CD4-positive, alpha-beta T cell treated with Interleukin-12 subunit alpha and Interleukin-12 subunit beta, for 1 hour (primary cell): ENCODE measurements at regions not wholly inside any gene's neighbourhood (a gene's known extent, or its start where the extent isn't known, plus 50 kb on each side); places are given as distances from the start of the nearest gene placed in this dataset.
"Not testable (repeated sequence)": the region's sequence is repeated elsewhere in the genome, so short reads cannot be mapped to it uniquely, and the experiment has no call there.

ENCODE experiments used
- DNase-seq: peaks from one replicate; pipeline ENCODE4 v3.0.0-alpha.2; 2020

DNA sequence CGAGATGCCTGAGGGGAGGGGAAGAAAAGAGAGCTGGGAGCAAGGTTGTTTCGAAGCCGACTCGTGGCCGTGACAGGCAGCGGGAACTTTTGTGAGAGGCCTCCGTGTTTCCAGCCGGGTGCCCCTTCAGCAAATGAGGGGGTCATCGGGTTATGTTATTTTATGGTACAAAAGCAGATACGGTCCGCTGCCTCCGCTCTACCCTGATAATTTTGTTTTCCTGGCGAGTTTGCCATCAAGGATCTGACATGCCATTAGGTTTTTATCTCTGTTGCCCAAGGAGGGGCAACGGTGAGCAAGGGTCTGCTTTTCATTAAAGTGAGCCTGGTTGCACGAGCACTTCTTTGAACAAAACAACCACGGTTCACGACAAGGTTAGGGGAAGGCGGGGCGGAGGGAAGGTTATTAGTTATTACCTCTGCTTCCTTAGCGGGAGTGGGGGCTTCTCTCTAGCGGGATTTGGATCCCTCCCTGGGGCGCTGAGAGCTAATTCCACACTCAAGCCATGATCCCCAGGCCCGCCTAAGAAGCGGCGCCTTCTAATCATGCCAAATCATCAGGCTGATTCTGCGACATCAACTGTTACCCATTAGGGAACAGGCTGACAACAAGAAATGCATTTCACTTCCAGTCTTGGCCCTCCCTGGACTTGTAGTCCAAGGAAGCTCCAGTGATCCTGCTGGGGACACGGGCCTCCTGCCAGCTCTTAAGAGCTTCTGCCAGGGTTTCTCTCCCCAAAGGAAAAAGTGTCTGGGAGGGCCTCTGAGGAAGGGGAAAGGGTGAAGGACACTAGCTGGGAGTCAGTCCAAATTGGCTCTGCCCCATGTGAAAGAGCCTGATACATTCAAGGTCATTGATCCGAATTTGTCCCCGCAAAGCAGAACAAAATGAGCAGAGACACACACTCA is 617.7 kb downstream of the MID1IP1 start:
- no peak for DNase-seq

DNA sequence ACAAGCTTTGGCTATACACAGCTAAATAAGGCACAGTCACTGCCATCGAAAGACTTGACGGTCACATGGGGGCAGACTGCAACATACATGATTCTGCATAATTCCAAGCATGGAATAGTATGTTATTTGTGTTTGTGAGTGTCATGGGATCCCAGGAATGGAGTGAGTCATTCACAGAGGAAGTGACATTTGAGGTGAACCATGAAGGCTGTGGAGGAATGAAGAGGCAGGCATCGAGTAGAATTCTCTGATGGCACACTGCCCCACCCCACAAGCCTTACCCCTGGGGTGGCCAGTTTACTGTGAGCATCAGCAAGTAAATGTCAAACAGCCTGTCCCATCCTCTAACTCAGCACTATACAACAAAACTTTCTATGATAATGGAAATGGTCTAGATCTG is 619.7 kb downstream of the MID1IP1 start:
- no peak for DNase-seq

DNA sequence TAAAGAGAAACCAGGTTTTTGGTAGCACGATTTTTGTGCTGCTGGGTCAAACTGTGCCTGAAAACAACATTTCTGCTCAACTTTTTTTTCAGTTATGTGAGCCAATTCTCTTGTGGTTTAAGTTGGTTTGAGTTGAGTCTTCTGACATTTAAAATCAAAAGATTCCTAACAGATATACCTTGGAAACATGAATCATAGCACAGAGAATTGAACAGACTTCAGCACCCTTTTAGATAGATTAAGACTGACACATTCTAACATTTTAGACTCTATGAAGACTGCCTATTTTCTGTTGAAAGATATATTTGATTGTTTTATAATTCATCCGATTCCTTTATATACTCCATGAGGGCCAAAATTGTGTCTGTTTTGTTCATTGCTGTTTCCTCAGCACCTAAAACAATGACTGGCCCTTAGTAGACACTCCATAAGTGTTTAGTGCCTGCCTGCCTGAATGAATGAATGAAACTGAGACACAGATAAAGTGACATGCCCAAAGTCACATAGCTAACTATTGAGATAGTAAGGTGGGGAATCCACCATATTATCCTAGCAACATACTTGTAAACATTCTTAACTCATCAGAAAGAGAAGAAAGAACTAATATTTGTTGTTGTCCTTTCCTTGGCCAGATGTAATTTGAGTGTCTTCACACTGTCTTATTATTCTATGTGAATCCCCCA is 624.0 kb downstream of the MID1IP1 start:
- no peak for DNase-seq

DNA sequence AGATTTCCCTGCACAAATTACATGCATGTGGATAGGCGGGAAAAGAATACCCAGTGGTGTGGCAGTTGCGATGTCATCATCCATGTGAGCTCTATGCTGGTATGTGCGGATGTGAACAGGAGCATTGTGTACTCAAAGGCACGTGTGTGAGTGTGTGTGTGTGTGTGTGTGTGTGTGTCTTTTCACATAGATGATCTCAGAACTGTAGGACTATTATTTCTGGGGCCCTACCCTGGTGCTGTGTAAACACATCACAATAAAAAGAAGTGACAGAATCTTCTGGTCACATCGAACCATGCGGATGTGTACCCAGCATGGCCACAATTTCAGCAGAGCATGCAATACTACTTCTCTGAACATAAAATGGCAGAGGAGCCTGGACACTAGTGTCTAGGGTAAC is 624.8 kb downstream of the MID1IP1 start:
- no peak for DNase-seq

DNA sequence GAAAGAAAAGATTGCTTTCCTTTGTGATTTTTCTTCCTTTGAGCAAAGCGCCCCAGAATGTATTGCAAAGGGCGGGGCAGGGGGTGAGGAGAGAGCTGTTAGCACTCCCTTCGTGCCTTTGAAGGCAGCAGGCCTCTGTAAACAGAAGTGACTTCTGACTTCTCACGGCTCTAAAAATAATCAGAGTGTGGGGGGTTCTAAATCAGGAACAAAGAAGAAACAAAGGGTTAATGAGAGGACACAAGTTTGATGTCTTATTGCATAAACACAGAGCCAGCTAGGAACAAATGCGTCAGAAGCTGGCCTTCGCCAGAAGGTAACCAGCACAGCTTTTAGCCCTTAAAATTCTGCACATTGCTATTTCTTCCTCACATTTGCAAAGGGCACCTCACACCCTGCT is 626.2 kb downstream of the MID1IP1 start:
- DNase-seq: no peak

DNA sequence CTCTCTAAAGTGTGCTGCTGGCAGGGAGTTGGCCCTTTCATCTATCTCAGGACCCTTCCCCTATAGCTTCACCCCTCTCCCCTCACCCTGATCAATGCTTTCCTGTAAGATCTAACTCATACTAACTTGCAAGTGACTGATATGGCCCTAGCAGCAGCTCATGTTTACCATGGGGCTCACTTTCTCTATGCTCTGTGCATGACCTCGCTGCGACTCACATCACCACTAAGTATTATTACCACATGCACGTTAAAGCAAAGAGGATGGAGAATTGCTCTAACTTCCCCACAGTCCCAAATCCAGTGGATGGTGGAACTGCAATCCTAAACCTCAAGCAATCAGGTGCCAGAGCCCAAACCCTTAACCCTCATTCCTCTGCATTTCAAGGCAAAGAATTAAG is 626.6 kb downstream of the MID1IP1 start:
- no peak for DNase-seq

DNA sequence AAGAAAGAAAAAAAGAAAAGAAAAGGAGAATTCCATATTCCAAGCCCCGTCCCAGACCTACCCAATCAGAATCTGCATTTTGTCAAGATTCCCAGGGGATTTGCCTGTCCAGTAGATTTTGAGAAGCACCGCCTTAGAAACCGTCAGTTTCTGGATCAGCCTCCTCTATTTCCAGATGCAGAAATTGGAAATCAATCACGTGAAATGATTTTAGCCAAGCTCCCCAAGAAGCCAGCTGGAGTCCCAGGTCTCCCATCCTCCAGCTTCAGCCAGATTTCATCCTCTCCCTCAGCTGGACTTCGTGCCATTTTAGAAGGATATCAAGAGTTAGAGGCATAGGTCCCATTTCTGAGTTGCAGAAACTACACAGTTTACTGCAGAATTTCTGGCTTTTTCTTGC is 629.3 kb downstream of the MID1IP1 start:
- DNase-seq: no peak

DNA sequence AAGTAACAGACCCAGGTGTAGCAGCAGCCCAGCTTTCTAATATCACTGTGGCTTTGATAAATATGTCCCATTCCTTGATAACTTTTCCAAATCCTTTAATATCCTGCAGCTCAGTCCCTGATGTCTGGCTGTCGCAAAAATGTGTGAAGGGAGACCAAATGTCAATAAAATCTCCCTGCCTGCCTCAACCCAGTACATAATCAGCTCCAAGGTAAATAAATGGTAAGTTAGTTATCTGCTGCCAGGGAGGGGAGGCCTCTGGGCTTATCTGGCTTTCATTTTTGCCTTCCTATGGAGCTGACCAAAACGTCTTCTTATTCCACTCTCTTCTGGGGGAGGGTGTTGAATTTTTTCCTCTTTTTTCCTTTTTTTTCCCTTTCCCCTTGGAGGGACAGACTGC is 630.6 kb downstream of the MID1IP1 start:
- no peak for DNase-seq

DNA sequence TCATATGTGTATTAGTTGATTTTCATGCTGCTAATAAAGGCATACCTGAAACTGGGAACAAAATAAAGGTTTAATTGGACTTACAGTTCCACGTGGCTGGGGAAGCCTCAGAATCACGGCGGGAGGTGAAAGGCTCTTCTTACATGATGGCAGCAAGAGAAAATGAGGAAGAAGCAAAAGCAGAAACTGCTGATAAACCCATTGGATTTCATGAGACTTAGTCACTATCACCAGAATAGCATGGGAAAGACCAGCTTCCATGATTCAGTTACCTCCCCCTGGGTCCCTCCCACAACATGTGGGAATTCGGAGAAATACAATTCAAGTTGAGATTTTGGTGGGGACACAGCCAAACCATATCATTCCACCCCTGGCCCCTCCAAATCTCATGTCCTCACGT is 633.4 kb downstream of the MID1IP1 start:
- not testable (repeated sequence) for DNase-seq

DNA sequence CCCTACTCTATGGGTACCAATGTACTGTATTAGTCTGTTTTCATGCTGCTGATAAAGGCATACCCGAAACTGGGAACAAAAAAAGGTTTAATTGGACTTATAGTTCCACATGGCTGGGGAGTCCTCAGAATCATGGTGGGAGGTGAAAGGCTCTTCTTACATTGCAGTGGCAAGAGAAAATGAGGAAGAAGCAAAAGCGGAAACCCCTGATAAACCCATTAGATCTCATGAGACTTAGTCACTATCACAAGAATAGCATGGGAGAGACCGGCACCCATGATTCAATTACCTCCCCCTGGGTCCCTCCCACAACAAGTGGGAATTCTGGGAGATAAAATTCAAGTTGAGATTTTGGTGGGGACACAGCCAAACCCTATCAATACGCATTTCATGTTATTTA is 635.3 kb downstream of the MID1IP1 start:
- DNase-seq: not testable (repeated sequence)

DNA sequence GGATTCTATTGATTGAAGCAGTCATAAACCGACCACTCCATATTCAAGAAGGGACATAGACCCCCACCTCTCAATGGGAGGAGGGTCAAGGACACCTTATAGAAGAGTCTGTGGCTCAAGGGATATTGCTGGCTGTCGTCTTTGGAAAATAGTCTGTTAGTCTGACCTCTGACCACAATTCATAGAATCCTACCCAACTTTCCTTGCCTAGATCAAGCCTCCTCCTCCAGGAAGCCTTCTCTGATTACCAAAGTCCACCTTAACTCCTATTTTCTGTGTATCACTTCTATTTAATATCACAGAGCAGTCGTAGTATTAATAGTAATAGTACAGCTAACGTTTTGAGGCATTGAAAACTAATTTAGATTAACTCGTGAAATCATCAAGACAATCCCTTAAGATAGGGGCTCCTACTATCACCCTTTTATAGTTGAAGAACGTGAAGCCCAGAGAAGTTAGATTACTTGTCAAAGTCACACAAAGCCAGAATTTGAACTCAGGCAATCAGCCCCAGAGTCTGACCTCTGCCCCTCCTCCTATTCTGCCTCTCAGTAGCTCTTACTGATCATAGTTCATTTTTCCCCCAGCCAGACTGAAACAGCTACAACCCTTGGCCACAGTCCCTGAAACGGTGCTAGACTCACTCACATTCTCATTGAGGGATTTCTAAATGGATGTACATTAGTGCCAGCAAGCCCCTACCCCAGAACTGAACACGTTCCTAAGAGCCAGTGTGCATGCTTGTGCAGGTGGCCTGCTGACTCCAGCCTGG is 636.6 kb downstream of the MID1IP1 start:
- DNase-seq: no peak

DNA sequence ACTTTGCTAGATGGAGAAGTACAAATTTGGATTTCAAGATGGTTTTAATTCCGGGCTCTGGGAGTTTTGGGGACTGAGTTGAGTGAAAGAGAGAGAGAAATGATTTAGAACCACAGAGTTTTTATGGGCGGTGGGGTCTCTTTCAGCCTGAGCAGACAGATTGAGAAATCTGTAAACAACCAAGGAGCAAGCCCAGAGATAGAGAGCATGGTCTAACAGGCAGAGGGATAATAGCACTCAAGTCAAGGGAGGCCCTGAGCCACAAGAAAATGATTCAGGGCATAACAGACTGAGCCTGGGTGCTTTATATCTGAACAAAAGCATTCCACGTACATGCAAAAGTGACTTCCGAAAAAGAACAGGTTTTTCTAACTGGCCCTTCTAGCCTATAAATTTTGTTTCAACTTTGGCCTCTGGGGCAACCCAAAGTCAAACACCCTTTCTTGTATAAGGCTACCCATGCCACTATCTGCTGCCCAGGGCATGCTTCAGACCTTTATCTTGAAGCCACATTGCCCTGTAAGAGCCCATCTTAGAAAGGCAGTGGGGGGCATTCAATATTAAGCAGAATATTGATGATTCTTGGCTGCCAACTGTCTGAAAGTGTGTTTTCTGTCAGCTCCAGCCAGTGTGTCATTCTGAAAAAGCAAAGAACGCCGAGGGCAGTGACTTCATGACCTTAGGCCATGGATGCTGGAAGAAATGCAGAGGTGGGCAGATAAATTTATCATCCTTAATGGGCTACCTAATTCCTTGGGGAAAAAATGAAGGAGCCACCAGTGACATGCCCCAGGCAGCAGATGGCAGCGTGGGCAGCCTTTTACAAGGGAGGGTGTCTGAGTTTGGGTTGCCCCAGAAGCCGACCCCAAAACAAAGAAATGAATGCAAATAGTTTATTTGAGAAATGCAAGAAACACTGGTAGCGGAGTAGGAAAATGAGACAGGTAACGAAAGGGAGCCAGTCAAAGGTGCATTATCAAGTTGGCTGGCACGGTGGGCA is 637.6 kb downstream of the MID1IP1 start:
- DNase-seq: no peak

DNA sequence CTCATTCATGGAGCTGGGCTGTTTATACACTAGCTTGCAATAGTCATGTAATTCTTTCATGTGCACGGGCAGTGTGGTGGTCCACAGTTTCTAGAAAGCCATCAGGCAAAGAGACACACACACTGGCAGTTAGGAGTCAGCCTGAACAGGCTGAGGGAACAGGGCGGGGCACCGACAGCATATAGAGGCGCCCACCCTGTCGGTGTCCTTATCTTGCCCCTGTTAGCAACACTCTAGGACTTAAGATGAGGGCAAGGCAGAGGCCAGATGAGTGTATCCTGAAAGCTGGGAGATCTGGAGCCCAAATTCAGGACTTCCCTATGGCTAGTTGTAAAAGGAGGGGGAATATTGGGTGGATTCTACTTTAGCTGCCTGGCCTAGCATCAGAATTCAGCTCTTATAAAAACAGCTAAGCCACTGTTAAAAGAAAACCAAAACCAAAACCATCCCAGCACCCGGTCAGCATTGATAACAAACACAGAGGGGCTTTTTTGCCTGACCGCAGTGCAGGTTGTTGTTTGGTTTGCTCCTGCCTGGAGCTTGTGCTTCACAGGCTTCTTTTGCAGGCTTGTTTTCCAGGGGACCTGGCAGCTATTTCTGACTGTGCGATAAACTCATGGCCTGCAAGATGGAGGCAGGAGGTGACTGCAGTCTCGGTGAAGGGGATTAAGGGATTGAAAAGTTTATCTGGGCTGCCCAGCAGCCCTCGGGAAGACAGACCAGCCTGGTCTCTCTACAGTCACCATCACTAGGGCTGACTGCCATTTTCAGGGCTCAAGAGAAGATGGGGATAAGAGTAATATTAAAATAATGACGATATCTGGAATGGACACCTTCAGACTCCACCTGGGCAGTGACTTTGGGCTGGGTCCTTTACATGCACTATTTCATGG is 638.9 kb downstream of the MID1IP1 start:
- peak; percentile 30 for DNase-seq

DNA sequence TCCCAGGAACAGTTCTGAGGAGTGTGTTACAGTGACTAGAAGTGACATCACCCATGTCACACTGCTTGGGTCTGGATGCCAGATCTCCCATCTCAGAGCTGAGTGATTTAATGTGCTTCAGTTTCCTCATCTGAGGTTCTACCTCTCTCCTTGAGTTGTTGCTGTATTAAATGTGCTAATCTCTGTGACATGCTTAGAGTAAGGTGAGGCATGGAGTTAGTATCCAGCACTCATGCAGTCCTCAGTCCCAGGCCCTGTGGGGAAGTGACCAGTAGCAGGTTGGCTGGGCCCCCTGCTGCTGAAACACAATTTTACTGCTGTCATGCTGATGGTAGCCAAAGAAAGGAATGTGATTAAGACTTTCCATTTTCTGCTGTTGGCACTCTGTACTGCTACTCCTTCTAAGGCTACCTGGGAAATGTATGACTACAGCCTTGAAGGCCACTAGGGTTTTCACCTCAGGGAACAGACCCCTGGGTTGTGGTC is 639.6 kb downstream of the MID1IP1 start:
- no peak for DNase-seq

DNA sequence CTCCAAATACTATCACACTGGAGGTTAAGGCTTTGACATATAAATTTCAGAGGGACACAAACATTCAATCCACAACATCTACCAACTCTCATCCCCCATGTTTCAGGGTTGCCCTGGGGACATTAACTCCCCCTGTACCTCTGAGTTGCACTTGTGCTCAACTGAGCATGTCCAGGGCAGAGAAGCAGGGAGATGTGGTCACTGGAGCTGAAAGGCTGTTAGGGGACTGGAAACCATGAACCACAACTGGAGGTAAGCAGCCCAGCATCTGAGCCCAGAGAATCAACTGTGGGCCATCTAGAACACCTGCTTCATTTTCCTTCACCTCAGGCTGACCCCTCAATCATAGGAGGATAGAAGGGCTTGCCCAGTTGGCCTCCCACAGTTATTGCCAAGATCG is 641.1 kb downstream of the MID1IP1 start:
- DNase-seq: no peak

DNA sequence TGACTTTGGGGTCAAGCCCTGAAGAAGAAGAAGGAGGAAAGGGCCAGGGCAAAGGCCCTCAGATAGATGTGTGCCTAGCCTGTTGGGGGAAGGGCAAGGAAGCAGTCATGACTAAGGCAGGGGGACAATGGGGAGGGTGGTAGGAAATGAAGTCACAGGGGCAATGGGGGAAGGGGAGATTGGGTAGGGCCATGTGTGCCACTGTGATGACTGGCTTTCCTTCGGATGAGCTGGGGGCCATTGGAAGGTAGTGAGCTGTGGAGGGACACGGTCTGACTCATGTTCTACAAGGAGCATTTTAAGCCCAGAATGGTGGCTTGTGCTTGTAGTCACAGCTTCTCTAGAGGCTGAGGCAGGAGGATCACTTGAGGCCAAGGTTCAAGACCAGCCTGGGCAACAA is 642.0 kb downstream of the MID1IP1 start:
- no peak for DNase-seq

DNA sequence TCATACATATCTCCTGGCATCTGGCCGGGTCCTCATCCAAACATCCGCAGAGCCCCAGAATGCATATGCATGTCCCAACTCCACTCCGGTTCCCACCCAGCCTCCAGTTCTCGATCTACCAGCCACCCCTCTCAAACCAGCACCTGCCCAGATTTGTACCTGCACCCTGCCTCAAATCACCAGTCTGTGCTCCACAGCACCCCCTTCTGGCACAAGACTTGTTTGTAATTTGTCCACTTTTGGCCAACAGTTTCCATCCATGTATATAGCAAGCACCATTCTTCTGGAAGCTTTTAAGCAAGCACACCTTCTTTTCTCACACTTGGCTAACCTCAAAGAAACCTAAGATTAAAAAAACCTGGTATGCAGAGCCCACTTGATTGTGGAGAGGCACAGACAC is 644.1 kb downstream of the MID1IP1 start:
- peak; percentile 36 for DNase-seq

DNA sequence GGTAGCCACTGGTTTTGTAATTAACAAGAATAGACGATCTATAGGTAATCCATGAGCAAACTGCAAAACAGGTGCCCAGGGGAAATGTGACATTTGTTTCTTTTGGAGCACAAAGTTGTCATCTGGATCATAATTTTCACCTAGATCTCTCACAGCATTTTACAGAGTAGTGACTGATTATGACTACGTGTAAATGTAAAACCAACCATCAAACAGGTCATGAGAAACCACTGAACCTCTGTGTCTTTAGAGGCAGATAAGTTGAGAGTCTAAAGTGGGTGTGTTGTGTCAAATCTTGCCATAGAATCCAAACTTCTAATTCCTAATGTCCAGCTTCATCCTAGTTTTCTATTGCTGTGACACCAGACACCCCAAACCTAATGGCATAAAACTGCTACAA is 648.1 kb downstream of the MID1IP1 start:
- DNase-seq: no peak

DNA sequence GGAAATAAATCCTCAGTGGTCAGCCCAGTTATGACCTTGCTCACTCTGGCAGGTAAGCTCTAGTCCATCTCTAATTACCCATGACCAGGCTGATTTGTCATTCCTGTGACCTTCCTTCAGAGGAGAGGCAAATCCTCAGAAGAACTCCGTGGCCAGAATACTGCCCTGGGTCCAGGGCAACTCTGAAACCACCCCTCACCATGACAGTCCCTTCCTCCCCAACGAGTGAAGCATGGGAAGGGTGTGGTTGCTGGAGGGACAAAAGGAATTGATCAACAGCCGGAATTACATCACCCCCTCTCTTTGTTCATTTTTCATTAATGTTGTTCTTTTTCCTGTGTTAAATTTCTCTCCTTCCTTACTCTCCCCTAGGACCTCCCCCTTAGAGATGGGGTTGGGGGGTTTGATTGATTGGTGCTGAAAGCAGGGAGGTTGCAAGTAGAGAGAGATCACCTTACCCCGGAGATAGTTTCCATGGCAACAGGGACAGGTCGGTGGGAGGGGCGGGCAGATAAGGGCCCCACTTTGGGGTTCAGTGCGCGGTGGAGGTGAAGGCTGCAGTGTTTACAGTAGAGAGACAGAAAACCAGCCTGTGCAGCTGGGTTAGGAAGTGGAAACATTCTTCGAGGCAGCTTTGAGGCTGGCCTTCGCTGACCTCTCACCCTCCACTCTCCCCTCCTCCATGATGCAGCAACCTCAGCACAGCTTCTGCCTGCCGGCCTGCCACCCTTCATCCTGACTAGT is 647.4 kb downstream of the BCOR start:
- peak; percentile 10 for DNase-seq

DNA sequence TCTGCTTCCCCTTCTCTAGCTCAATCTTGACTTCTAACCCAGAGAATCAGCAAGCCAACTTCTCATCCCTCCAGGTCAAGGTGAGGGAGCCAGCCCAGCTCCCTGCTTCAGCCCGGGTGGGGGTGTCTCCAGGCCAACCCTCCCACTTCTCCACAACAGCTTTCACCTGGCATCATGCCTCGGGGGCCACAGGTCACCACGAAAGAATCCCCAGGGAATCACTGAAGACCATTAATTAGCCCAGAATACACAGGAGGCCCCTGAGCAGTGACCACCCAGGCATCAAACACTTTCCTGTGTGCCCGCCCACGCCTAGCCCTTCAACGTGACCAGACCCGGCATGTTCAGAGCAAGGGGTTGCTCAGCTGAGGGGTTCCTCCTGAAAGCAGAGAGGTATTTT is 646.7 kb downstream of the BCOR start:
- DNase-seq: no peak
